SKM-1 (cell line): ENCODE measurements at regions not wholly inside any gene's neighbourhood (a gene's known extent, or its start where the extent isn't known, plus 50 kb on each side); places are given as distances from the start of the nearest gene placed in this dataset.

Experiments
- DNase-seq: peaks from one replicate; lab custom pipeline; 2025; ENCODE audit not compliant: unreplicated experiment; lab: John Stamatoyannopoulos, UW

DNA sequence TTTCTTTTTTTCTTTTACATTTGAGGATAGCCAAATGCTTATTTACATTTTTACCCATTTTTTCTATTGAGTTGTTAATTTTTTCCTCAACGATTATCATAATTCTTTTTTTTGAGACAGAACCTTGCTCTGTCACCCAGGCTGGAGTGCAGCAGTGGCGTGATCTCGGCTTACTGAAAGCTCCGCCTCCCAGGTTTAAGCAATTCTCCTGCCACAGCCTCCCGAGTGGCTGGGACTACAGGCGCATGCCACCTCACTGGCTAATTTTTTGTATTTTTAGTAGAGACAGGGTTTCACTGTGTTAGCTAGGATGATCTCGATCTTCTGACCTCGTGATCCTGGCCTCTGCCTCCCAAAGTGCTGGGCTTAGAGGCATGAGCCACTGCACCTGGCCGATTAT lies 208.7 kb downstream of the LIG4 start:
- DNase-seq = no peak

DNA sequence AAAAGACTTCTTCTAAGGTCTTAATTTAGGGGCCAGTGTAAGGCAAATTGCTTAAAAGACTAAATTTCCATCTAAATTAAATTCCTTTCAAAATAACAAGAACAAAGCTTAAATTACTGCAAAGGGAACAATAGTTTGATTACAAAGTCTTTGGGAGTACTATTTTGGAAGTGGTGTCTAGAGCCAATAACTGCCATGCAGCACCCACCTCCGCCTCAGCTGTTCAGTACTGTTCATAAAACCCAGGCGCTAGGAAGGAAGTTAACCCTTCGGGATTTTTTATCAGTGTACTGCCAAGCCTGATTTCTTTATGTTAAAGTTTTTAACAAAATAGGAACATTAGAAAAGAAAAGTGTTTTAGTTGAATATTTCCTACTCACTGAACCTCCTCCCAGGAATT lies 210.1 kb downstream of the LIG4 start:
- DNase-seq = no peak

DNA sequence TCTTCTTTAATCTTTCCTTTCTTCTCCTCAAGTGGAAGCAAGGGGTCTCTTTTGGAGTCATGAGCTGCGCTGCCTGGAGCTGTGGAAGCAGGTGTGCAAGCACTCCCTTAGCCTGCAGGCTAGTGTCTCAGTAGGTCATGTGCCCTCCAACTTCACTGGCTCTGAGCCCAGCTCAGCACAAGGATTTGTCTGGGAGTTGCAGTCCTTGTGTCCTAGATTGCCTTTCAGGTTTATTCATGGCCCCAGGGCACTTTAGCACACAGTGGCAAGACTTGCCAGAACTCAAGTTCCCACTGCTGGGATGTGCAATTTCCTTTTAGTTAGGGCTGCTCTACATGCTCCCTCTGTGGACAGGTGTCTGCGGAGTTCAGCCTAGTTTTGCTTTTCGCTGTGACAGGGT lies 211.7 kb downstream of the LIG4 start:
- no peak for DNase-seq

DNA sequence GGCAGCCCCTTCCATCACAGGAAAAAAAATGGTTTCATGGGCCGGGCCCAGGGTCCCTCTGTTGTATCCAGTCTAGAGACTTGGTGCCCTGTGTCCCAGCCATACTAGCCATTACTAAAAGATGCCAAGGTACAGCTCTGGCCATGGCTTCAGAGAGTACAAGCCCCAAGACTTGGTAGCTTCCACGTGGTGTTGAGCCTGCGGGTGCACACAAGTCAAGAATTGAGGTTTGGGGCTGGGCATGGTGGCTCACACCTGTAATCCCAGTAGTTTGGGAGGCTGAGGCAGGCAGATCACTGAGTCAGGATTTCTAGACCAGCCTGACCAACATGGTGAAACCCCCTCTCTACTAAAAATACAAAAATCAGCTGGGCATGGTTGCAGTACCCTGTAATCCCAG lies 214.3 kb downstream of the LIG4 start:
- no peak for DNase-seq

DNA sequence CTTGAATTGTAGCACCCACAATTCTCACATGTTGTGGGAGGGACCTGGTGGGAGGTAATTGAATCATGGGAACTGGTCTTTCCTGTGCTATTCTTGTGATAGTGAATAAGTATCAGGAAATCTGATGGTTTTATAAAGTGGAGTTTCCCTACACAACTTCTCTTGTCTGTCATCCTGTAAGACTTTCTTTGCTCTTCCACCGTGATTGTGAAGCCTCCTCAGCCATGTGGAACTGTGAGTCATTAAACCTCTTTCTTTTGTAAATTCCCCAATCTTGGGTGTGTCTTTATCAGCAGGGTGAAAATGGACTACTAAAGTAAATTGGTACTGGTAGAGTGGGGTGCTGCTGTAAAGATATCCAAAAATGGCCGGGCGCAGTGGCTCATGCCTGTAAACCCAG lies 215.6 kb downstream of the LIG4 start:
- no peak for DNase-seq

DNA sequence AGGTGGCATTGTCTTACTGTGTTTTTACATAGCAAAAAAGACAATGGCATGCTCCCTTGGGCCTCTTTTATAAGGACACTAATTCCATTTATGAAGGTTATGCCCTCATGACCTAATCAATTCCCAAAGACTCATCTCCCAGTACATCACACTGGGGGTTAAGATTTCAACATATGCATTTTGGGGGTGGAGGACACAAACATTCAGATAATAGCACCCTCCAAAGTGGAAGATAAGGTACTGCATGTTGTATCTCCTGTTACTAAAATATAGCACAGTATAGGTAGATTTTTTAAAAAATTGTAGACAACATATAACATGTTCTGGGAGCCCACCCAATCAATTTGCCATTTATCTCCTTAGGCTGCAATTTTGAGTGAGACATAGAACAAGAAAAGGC lies 221.2 kb downstream of the LIG4 start:
- DNase-seq = no peak

DNA sequence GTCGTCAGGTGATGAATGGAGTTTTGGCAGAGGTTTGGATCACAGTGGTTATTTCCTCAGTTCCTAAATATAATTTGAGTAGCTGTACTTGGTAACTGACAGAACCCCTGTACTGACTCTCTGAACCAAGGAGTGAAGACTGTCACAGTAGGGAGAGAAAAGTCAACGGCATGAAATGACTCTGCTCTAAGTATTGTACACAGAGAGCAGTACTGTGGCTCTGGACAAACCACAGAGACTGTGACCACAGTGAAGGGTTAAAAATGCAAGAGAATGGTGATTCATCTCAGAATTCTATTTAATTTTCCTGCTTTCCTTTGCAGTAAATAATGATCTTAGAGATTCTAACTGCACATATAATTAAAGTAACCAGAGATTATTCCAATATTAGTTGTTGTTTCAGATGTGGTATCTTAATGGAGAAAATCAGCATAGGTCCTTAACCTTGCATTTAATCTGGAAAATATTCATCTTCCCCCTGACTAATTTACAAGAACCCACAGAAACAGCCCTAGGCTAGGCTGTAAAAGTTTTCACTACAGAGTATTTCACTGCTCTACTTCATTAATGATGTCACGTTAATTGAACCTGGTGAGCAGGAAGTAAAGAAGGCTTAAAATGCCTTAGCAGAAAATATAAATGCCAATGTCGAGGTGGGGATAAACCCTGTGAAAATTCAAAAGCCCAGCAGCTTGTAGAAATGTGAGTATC lies 221.9 kb downstream of the LIG4 start:
- DNase-seq = no peak

DNA sequence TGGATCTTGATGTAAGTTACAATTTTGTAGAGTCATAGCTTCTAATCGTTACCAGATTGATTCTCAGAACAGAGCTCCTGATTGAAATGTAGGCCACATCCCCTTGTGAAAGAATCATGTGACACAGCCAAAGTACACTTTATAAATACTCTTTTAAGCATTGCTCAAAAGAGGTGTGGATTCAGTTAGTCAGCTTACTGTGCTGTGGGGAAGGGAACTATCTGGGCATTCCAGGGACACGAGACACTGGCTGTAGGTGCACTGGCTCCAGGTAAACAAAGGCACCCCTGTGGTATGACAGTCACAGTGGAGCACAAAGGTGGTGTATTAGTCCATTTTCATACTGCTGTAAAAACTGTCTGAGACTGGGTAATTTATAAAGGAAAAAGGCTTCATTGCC lies 222.8 kb downstream of the LIG4 start:
- no peak for DNase-seq

DNA sequence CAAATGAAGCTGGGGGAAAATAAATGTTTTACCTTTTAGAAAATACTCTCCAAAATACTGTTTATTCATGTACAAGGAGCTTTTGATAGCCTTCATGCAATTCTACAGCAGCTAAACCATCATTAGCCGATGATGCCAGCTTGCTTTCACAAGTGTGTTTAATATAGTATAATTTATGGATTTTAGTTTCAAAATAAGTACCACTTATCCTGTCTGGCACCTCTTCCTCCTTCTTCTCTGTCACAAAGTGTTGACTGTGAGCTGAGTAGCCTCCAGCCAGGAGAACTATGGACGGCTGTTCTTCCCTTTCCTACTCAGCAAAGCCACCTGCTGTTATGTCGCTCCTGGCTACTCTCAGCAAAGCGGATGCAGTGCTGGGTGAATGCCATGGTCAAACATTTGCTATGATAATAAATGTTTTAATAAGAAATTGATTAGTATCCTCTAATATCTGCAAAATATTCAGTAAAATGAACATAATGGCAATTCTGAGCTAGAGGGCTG lies 238.2 kb downstream of the LIG4 start:
- DNase-seq = no peak

DNA sequence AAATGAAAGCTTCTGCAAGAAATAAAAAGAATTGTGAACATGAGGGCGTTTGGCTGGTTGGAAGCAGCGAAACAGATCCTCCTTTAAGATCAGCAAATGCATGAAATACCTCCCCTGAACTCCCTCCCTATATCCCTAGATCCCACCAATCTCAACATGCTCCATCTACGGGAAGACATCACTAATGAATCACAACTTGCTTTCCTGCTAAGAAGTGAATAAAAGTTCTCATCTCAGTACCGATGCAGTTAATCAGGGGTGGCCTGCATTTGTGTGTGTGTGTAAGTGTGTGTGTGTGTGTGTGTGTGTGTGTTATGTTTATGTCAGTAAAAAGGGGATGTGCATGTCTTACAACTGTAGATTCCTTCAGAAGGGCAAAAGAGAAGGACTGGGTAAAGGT lies 238.7 kb downstream of the LIG4 start:
- no peak for DNase-seq

DNA sequence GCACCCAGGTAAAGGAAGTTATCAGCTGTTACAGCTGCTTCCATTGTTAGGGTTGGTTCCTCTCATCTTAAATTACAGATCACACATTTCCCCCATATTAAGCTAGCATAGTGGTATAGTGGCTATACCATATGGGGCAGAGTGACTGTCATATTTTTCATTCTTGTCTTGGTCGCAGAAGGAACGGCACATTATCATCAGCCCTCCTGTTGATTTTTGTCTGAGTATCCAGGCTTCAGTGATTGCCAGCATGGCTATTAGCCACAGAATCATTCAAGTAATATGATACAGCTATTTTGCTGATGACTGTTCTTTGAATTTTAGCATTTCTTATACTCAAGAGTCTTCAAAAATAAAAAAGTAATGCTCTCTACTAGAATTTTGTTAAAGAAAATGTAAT lies 240.9 kb downstream of the LIG4 start:
- DNase-seq = no peak

DNA sequence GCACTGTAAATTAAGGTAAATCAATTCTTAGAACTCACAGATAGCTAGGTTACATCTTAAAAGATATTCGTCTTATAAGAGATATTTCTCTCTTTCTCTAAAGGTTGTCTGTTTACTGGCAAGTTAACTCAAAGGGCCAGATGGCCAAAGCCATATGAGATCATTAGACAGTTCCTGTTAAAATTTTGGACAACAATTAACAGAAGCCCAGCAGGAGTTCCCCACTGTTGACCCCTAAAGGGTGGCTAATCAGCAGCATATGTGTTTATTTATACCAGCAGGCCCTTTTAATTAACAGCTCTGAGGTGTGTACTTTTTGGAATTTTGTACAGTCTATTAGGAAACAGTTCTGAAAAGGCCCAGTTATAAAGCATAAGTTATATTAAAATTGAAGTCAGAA lies 245.8 kb downstream of the LIG4 start:
- no peak for DNase-seq

DNA sequence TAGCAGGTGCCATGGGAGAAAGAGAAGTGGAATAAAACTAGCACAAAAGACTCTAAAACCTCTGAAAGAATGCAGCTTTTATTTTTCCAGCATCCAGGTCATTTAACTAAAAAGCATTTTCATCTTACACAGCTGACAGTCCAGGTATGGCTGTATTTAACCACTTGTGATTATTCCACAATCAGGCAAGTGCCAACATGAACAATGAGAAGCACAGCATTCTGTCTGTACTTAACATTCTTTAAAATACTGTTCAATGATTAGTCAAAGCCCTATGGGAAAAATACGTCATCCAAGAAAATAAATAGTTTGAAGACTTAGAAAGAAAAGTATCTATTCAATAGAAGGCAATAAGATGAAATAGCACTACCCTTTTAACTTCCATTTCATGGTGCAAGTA lies 246.9 kb downstream of the LIG4 start:
- DNase-seq = no peak

DNA sequence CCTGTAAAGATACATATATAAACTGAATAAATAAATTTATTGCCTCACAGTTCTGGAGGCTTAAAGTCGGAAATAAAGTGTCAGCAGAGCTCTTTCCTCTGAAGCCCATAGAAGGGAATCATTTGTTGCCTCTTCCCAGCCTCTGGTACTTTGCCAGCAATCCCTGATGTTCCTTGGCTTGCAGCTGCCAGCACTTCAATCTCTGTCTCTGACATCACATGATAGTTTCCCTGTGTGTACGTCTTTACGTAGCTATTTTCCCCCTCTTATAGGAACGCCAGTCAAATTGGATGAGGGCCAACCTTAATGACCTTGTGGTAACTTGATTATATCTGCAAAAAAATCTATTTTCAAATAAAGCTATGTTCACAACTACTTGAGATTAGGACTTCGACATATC lies 250.9 kb downstream of the LIG4 start:
- DNase-seq = no peak

DNA sequence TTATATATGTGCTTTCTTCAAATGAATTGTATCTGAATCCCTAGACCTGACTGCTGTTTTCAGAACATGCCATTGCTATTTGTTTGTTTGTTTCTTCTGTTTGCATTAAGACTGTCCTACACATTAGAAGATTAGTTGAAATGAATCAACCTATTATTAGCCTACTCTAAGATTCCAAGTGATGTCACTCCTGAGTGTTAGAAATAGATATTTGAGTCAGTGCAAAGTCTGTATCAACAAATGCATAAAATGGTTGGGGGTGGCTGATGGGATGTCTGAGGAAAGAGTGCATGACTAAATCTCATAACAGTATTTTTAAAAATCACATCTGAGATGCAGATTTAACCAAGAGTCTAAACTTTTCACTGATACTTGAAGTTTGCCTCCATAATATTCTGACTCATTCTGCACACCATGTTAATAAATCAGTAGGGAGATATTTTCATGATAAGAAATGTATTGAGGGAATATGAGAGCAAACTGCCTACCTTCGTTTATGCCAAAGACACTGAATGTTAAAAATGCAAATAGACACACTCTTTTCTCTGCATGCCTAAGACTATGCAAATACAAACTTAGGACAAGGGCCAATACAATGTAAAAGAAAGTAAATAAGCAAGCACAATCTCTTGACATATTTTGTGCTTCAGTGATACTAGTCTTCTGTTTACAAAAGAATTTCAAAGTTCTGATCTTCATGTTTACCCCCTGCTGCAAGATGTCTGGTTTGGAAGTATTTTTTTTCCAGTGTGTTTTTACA lies 253.3 kb downstream of the LIG4 start:
- DNase-seq = no peak

DNA sequence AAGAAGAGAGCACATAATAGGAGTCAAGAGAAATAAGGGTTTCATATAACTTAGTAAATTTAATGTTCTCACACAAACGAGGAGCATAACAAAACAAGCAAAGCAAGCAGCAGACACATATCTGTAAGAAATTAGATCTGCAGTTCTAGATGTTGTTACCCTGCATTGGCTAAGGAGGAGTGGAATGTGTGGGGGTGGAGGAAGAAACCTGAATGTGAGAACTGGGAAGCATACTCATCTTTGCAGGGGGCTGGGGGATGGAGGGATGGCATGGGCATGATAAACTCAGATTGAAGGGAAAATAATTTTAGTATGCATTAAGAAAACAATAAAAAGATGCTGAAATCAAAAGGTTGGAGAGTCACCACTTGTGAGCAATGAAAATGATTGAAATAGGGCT lies 255.0 kb downstream of the LIG4 start:
- DNase-seq = no peak

DNA sequence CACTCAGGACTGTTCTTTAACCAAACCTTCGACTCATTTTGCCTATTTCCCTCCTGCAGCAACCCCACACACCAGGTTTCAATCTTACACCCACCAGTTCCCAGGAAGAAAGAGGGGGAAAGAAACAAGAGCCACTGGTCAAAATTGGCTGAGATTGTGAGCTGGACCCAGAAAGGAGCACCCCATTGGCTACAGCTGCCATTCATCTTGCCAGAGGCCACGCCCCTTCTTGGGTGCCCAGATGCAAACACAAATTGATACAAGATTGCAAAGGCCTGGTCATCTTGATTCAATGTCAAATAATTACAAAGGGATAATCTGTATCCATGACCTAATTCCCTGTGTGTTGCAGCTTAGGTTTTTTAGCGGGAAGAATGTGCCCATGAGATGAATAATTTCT lies 258.4 kb downstream of the LIG4 start:
- DNase-seq = no peak

DNA sequence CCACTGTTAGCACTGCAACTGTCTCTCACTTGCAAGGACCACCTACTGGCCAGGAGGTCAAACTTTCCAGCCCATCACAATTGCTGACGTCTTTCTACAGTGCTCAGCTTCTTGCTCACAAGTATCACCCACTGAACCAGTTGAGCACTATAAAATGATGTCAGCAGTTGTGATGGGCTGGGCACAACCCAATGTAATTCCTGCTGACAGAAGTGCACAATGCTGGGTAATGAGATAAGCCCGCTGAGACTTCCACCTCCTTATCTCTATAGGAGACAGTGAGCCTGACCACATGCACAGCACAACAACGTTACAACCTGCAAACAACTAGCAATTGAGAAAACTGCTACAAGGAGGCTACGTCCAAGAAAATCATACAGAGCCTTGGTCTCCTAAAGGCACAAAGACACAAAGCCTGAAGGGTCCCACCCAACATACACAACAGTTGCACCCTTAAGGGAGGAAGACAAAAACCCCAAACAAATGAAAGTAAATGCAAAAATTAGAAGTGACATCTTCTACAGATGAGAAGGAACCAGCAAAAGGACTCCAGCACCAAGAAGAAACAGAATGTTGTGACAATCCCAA lies 273.2 kb downstream of the LIG4 start:
- no peak for DNase-seq

DNA sequence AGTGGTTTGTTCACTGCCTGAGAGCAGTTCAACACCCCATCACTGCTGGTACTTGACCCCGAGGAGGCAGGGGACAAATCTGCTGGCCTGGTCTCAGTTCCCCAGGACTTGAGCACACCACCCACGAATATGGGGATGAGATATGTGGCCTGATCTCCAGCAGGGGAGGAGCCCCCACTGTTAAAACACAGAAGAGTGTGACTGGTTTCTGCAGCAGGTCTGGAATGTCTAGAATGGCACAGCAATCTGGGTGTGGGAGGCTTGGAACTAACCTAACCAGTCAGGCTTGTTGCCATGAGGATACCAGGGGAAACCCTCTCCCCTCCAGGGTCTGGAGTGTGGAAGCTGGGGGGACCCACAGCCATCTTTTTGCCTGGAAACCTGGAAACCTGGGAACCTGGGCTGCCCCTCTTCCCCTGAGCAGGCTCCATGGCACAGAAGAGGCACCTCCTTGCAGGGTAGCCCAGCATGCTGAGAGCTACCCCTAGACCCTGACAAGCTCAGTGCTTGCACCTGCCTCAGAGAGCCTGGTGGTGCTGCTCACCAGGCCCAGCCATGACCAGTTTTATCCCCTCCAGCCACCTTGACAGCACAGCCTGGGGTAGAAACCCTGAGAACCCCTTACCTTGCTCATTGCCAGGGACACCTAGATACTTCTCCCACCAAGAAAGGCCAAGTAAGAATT lies 273.8 kb downstream of the LIG4 start:
- no peak for DNase-seq

DNA sequence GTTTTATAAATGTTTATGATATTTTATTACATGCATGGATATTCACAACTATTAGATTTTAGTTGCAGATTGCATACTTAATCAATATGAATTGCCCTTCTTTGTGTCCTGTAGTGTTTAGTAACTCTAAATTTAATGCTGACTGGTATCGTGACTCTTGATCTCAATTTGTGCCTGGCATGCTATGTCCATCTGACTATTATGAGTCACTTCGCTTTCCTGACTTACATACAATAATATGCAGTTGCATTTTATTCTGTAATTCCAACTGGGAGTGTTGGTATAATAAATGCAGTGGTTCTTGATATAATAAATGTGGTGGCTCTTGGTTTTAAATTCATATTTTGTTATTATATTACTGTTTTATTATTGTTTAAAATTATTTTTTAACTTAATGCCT lies 277.5 kb downstream of the LIG4 start:
- no peak for DNase-seq

DNA sequence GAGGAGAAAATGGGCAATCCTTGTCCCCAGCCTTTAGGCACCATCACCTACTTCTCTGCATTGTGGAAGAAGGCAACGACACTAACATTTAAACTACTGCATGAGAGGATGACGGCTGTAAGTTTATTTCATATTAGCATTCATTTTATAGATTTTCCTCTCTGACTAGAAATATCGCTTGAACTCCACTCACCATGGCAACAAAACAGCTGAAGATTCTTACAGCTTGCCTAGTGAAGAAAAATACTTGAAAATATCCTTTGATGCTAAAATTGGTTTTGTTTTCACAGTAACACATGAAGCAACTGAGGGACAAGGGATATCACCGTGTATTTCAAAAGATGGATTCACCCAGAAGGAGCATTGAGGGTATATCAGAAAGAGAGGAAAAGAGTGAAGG lies 284.3 kb downstream of the LIG4 start:
- no peak for DNase-seq

DNA sequence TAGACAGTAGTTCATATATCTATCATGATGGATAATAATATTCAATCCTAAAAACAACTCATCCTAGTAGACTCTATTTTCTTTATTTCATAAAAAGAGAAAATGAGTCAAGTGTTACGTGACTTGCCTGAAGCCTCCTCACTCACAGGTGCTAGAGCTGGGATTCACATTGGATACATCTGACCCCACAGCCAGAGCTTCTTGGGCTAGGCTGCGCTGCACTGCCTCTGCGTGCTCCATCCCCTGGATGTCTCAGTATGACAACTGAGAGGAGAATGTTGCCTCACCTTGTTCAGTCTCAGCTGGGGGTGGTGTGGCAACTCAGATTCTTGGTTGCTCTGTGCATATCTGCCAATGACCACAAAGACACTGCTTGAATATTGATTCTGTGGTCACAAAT lies 286.6 kb downstream of the LIG4 start:
- no peak for DNase-seq
